Heart left ventricle (tissue), 16 donors: ENCODE measurements at regions not wholly inside any gene's neighbourhood (a gene's known extent, or its start where the extent isn't known, plus 50 kb on each side); places are given as distances from the start of the nearest gene placed in this dataset.

Experiments
- ATAC-seq, 4 donors: fragments of 200-7000 bp; cut with Tn5 transposase; one replicate each; pipeline ENCODE4 v1.9.1; 2020 to 2022; ENCODE audit warnings: moderate library complexity in 4 of 4, mild to moderate bottlenecking in 3 of 4, moderate number of reproducible peaks in 1 of 4
- DNase-seq, 5 donors: peaks; one replicate each; pipeline ENCODE4 v3.0.0-alpha.2; 2020
- H3K27ac ChIP-seq, 12 donors: fragments of 200-600 bp; sonication (generic) in 4 of 12; one replicate each; pipeline versions ENCODE4 v1.5.0 to v1.8.0; 2016 to 2022; ENCODE audit warnings: mild to moderate bottlenecking in 2 of 12
- H3K27me3 ChIP-seq, 9 donors: fragments of 200-600 bp; sonication (generic) in 2 of 9; one replicate each; pipeline versions ENCODE4 v1.5.1 to v1.8.0; 2016 to 2022; ENCODE audit warnings: mild to moderate bottlenecking in 3 of 9
- H3K36me3 ChIP-seq, 9 donors: fragments of 200-600 bp; sonication (generic) in 2 of 9; one replicate each; pipeline versions ENCODE4 v1.5.0 to v1.8.0; 2018 to 2022; ENCODE audit warnings: mild to moderate bottlenecking in 2 of 9
- H3K4me1 ChIP-seq, 12 donors: fragments of 200-600 bp; sonication (generic) in 4 of 12; one replicate each; pipeline versions ENCODE4 v1.5.0 to v1.8.0; 2016 to 2022; ENCODE audit warnings: mild to moderate bottlenecking in 3 of 12
- H3K4me3 ChIP-seq, 12 donors: fragments of 200-600 bp; sonication (generic) in 4 of 12; one replicate each; pipeline versions ENCODE4 v1.5.0 to v1.8.0; 2017 to 2022; ENCODE audit warnings: mild to moderate bottlenecking in 9 of 12, moderate library complexity in 4 of 12
- H3K9me3 ChIP-seq, 12 donors: fragments of 200-600 bp; sonication (generic) in 4 of 12; one replicate each; pipeline versions ENCODE4 v1.5.0 to v1.8.0; 2016 to 2022; ENCODE audit warnings: mild to moderate bottlenecking in 1 of 12
- POLR2A ChIP-seq, 2 donors: fragments of 450-650 bp; IDR thresholded peaks; one replicate each; pipeline ENCODE4 v1.6.1; 2017; ENCODE audit warnings: antibody characterized with exemption in 2 of 2, mild to moderate bottlenecking in 2 of 2, moderate library complexity in 2 of 2
- WGBS, 4 donors: extraction: QIAGEN DNeasy Blood & Tissue Kit in 2 of 4; methylation state at CpG; one replicate each; pipeline versions ENCODE4 v1.1.5 to v1.1.7; 2013 to 2018; 5-methylcytosine and 5-hydroxymethylcytosine counted together
- intact Hi-C, 10 donors: fragments of 100-400 bp; cut with DNase I; formaldehyde crosslinking; loops; one replicate each; pipeline versions ENCODE4 v1.11.1 to v1.14.2; 2022
- TF ChIP-seq, protein P1 (sequence below), 12 donors: fragments of 200-600 bp; sonication (generic) in 4 of 12; IDR thresholded peaks; one replicate each; pipeline versions ENCODE4 v1.5.0 to v1.8.0; 2018 to 2022; ENCODE audit warnings: antibody characterized with exemption in 12 of 12, mild to moderate bottlenecking in 5 of 12
- donor health status: ischemic (EF 13 %, LVEDD 7.1; RV severe dilation, severe dysfunction).
- donor health status: healthy with polysubstance abuse.
- donor health status: DM: no; HTN: yes; CAD: no.
- donor health status: DM: no; HTN: no; CAD: no.
- donor health status: ischemic (EF 25% LVEDD 6.9; RV normal size, moderate dysfunction).
- donor health status: ischemic (EF 25% LVEDD 5.7; RV mildly dilated, moderate dysfunction).
- donor health status: healthy.
- donor health status: DM: yes; HTN: yes; CAD: no.
- donor health status: ischemic (EF 35%, LVEDD 5.7; RV mildly dilated, moderate dysfunction).
- donor health status: nonischemic (EF 11% LVEDD 7.7; RV severe dilation, severe dysfunction).
- donor health status: DM: yes; HTN: yes; CAD: no.
- donor health status: PGD.
- donor health status: ischemic (EF 29% LVEDD 5.4; RV normal size, mild dysfunction).
- donor health status: nonischemic (EF 23%, LVEDD 6.1; RV moderate dilation, normal function).

DNA sequence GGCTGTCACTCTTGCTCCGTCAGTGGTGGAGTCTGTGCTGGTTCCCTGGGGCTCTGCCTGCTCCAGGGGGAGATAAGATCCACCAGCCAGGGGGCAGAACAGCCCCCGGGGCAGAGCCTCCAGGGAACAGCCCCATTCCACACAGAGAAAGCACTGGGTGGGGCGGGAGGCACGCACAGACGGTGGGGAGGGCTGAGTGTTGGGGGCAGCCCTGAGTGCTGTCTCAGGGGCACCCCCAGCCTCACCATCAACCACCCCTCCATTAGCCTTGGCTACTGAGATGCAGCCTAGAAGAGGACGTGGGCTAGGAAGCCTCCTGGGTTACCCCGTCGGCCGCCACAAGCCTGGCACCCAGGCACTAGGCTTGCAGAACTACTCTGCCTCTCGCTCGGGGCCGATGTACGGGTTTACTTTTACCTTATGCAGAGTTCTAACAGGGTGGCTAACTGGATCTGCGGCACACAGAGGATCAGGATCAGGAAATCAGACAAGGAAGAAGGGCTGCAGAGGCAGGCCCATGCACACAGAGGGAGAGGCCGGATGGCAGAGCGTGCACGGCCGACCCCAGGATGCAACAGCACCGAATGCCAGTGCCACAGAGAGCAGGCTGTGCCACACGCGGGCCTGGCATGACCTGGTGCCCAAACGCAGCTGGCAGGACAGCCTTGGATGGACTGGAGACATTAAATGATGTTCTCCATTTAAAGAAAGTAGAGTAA, 140.5 kb downstream of the CTTN start:
- WGBS, 4 donors: 78 to 82% (median 80%) methylated on average over 16 to 22 of the region's 22 CpGs
- Histone ChIP-seq H3K27ac (no peak overlapping the region), H3K4me3 (no peak overlapping the region), H3K27me3 (peaks cover 0 to 4% (median 0%) of the 10 kb centered on the region in 9 donors), H3K36me3 (no peaks in the 10 kb centered on the region), H3K4me1 (no peaks in the 10 kb centered on the region), H3K9me3 (peaks cover 0 to 8% (median 0%) of the 10 kb centered on the region in 12 donors)
- ATAC-seq (no peak), DNase-seq (peak in 2 of 5 donors; percentile 8 to 57)
- TF ChIP-seq, protein P1, sequence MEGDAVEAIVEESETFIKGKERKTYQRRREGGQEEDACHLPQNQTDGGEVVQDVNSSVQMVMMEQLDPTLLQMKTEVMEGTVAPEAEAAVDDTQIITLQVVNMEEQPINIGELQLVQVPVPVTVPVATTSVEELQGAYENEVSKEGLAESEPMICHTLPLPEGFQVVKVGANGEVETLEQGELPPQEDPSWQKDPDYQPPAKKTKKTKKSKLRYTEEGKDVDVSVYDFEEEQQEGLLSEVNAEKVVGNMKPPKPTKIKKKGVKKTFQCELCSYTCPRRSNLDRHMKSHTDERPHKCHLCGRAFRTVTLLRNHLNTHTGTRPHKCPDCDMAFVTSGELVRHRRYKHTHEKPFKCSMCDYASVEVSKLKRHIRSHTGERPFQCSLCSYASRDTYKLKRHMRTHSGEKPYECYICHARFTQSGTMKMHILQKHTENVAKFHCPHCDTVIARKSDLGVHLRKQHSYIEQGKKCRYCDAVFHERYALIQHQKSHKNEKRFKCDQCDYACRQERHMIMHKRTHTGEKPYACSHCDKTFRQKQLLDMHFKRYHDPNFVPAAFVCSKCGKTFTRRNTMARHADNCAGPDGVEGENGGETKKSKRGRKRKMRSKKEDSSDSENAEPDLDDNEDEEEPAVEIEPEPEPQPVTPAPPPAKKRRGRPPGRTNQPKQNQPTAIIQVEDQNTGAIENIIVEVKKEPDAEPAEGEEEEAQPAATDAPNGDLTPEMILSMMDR (IDR thresholded peaks at IDR 0.05): no peak
- no peak for TF ChIP-seq POLR2A (IDR thresholded peaks at IDR 0.05)
- intact Hi-C loops: no loop called here

DNA sequence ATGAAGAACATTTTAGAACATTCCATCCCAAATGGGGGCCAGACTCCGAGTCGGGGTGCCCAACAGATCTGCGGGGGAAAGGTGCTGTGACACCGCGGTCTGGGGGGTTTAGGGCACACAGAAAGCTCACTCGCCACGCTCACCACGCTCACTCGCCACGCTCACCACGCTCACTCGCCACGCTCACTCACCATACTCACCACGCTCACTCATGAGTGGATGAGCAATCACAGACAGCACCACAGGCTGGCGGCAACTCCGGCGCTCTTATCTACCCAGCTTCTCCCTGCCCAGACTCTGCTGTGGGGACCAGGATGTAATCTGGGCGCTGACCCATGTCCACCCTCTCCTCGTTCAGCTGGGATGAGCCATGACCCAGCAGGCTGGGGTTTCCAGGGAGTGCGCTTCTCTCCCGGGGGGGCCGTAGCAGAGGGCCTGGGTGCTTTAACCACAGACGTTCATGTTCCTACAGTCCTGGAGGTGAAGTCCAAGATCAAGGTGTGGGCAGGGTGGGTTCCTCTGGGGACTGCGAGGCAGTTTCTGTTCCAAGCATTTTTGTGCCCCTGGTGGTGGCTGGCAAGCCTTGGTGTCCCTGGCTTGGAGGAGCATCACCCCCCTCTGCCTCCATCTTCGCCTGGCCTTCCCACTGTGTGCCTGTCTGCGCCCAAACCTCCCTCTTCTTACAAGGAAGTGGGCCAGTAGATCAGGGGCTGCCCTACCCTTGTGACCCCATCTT, 141.2 kb downstream of the CTTN start:
- H3K36me3 ChIP-seq: no peaks in the 10 kb centered on the region
- DNase-seq (peak in 1 of 5 donors; percentile 36), ATAC-seq (no peak)
- no peak overlapping the region for H3K4me3 ChIP-seq
- intact Hi-C loops: no loop called here
- no peak overlapping the region for H3K27ac ChIP-seq
- H3K27me3 ChIP-seq: peaks cover 0 to 4% (median 0%) of the 10 kb centered on the region in 9 donors
- no peaks in the 10 kb centered on the region for H3K4me1 ChIP-seq
- 89 to 91% (median 90%) methylated on average over 23 to 26 of the region's 26 CpGs for WGBS, 4 donors
- TF ChIP-seq POLR2A (IDR thresholded peaks at IDR 0.05): no peak
- TF ChIP-seq, protein P1 (IDR thresholded peaks at IDR 0.05): no peak
- H3K9me3 ChIP-seq: peaks cover 0 to 8% (median 0%) of the 10 kb centered on the region in 12 donors

DNA sequence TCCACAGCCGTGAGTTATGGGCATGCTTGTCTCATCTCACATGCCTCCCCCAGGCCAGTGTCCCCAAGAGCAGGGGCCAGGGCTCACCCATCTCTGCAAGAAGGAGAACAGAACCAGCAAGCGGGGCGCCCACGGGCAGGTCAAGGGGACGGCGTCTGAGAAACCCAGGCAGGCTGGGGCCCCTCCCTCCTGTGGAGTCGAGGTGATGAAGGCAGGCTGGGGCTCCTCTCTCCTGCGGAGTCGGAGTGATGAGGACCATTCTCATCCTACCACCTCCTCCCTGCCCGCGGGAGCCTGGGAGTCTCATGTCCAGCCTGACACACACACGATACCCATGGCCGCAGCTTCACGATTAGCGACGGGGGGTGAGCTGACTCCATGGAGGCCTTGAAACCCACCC, 141.9 kb downstream of the CTTN start:
- Histone ChIP-seq H3K4me1 (no peaks in the 10 kb centered on the region), H3K36me3 (no peaks in the 10 kb centered on the region), H3K27me3 (peaks cover 0 to 4% (median 0%) of the 10 kb centered on the region in 9 donors), H3K4me3 (no peak overlapping the region), H3K9me3 (peaks cover 0 to 8% (median 0%) of the 10 kb centered on the region in 12 donors), H3K27ac (no peak overlapping the region)
- intact Hi-C loops: no loop called here
- no peak for TF ChIP-seq POLR2A (IDR thresholded peaks at IDR 0.05)
- TF ChIP-seq, protein P1 (IDR thresholded peaks at IDR 0.05): no peak
- ATAC-seq: no peak
- WGBS, 4 donors: 86 to 89% (median 87%) methylated on average over 12 to 16 of the region's 16 CpGs
- DNase-seq: peak in 1 of 5 donors; percentile 31

DNA sequence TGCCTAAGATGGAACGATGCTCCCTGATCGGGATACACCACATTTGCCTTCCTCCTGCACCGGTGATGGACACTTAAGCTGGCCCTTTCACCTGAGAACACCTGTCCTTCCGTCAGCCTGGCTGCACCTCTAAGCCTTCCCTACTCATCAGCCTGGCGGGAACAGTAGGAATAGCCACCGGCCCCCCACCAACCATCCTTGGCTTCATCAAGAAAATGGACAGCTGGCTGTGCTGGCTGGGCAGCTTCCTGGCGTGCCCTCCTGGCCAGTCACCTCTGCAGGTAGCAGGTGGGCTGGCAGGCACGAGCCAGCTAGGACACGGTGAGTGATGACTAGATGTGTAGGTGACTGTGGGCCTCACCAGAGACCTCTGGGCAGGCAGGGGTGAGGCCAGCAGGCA, 142.8 kb downstream of the CTTN start:
- WGBS, 4 donors: 82 to 90% (median 88%) methylated on average over 8 to 9 of the region's 9 CpGs
- Histone ChIP-seq H3K4me3 (no peak overlapping the region), H3K9me3 (peaks cover 0 to 8% (median 0%) of the 10 kb centered on the region in 12 donors), H3K27ac (no peak overlapping the region), H3K27me3 (peaks cover 0 to 4% (median 0%) of the 10 kb centered on the region in 9 donors), H3K36me3 (no peaks in the 10 kb centered on the region), H3K4me1 (no peaks in the 10 kb centered on the region)
- TF ChIP-seq POLR2A (IDR thresholded peaks at IDR 0.05): no peak
- TF ChIP-seq, protein P1 (IDR thresholded peaks at IDR 0.05): no peak
- ATAC-seq (no peak), DNase-seq (peak in 2 of 5 donors; percentile 9 to 45)
- intact Hi-C loops: no loop called here
